NOMO-1 (cell line): ENCODE measurements at regions not wholly inside any gene's neighbourhood (a gene's known extent, or its start where the extent isn't known, plus 50 kb on each side); places are given as distances from the start of the nearest gene placed in this dataset.

Source experiments
- DNase-seq, 2 experiments: peaks; one replicate each; lab custom pipeline; 2025; ENCODE audit not compliant: unreplicated experiment in 2 of 2; lab: John Stamatoyannopoulos, UW

DNA sequence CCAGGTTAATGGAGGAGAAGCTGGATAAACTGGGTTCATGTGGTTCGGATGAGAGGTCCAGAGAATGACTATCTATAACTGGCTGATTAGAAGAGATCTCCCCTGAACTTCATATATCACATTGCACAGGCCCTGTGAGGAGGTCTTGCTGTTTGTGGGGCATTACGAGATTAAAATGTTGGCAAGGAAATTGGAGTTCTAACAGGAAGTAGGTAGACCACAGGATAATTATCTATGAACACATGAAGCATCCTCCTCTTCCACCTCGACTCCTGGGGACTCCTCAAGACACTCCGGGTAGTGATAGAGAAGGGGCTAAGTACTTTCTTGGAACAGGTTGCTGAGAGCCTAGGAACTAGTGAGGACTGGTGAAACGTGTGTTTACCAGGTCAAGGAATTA is 418.8 kb downstream of the KCNH5 start:
- DNase-seq = no peak

DNA sequence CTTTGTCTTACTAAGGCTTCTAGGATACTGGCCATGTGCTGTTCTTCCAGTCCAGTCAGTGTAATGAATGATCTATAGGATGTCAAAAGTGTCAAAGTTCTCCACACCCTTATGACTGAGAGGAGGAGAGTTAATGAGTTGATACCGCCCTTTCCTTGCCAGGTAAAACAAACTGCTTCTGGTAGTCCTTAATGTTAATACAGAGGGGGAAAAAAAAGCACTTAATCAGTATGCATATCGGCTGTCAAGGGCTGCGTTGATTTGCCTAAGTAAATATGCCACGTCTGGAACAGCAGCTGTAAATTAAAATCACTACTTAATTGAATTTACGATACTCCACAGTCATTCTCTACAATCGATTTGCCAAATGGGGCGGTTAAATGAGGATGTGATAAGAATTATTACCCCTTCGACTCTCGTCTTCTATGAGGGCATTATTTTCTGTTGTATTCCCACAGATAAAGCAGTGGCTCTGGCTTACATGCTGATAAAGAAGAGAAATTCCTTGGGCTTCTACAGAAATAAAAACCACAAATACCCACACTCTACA is 416.0 kb downstream of the KCNH5 start:
- DNase-seq = no peak

DNA sequence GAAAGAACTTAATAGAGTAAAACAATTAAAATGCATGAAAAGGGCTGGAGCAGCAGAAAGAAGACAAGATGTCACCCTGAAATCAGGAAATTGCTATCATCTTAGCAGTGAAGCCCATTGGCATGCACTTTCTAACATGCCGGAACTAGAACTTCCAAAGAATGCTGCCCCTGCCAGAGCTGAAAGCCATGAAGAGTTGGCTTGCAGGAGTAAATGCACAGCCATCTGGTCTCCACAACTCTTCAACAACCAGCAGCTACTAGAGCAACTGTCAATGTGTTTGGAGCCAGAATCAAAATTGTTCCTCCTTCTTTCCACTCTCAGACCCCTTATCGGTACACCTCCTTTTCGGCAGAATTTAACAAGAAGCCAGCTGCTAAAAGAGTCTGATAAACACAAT is 414.1 kb downstream of the KCNH5 start:
- no peak for DNase-seq

DNA sequence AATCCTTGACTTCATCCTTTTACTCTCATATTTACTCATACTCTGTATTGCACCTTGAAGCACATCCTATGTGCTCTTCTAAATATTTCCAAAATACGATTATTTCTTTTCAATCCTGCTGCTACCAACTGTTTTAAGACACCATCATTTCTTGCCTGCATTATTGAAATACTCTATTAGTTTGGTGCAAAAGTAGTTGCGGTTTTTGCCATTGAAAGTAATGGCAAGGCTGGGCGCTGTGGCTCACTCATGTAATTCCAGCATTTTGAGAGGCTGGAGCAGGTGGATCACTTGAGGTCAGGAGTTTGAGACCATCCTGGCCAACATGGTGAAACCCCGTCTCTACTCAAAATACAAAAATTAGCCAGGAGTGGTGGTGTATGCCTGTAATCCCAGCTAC is 412.5 kb downstream of the KCNH5 start:
- no peak for DNase-seq

DNA sequence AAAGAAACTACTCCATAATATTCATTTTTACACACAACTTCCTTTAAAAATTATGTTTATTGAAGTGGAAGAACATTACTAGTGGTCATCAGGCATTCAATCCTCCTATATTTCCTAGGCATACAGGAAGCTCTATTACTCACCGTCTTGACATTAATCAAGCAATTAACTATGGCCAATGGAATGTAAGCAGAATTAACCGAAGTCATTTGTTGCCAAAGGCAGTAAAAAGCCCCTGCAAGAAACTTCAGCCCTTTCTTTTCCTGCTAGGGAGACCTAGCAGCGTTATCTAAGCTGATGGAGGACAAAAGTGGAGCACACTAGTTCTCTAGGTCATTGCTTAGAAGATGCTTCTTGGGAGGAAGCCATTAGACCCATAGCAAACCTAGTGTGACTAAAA is 399.6 kb downstream of the KCNH5 start:
- DNase-seq = no peak
